Lower lobe of right lung (tissue), 2 donors: ENCODE measurements at regions not wholly inside any gene's neighbourhood (a gene's known extent, or its start where the extent isn't known, plus 50 kb on each side); places are given as distances from the start of the nearest gene placed in this dataset.

Experiments
- ATAC-seq, 2 donors: fragments of 200-7000 bp; cut with Tn5 transposase; one replicate each; pipeline ENCODE4 v1.9.1; 2020 to 2022; ENCODE audit warnings: mild to moderate bottlenecking in 2 of 2, moderate library complexity in 2 of 2
- DNase-seq: peaks from one replicate; pipeline ENCODE4 v3.0.0-alpha.2; 2020
- H3K27ac ChIP-seq: fragments of 200-600 bp; one replicate; pipeline ENCODE4 v1.8.0; 2022
- H3K27me3 ChIP-seq: fragments of 200-600 bp; one replicate; pipeline ENCODE4 v1.8.0; 2022; ENCODE audit warnings: low read depth
- H3K36me3 ChIP-seq: fragments of 200-600 bp; one replicate; pipeline ENCODE4 v1.8.0; 2022; ENCODE audit warnings: mild to moderate bottlenecking
- H3K4me1 ChIP-seq: fragments of 200-600 bp; one replicate; pipeline ENCODE4 v1.8.0; 2022
- H3K4me3 ChIP-seq: fragments of 200-600 bp; one replicate; pipeline ENCODE4 v1.8.0; 2022; ENCODE audit warnings: mild to moderate bottlenecking
- H3K9me3 ChIP-seq: fragments of 200-600 bp; one replicate; pipeline ENCODE4 v1.8.0; 2022
- intact Hi-C: fragments of 100-400 bp; cut with DNase I; formaldehyde crosslinking; loops from one replicate; pipeline ENCODE4 v1.11.0; 2022
- TF ChIP-seq, protein P1 (sequence below): fragments of 200-600 bp; IDR thresholded peaks from one replicate; pipeline ENCODE4 v1.8.0; 2022; ENCODE audit warnings: antibody characterized with exemption, mild to moderate bottlenecking
- donor health status: DM: no; HTN: yes; CAD: no; lungs with severe emphysema.

DNA sequence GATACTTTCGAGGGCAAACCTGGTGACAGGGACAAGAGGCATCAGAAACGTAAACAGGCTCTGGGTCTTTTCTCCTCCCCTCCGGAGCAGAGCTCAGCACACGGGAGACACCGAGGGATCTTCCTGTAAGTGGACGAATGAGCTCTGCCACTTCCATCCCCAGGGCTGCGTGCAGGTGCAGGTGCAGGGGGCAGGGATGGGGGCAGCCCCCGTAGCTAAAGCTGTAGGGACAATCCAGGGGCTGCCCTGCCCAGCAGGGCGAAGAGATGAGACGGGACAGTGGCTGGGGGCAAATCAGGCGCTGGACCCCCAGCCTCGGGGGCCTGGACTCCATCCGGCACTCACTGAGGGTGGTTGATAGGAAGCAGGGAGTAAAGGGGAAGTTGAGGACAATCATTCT is 505.4 kb downstream of the BRD1 start:
- Histone ChIP-seq H3K4me1 (no peaks in the 10 kb centered on the region), H3K27ac (no peak overlapping the region), H3K9me3 (no peaks in the 10 kb centered on the region), H3K36me3 (no peaks in the 10 kb centered on the region), H3K4me3 (no peak overlapping the region), H3K27me3 (peaks cover 34% of the 10 kb centered on the region)
- peak; percentile 16 for DNase-seq
- peak in 1 of 2 donors; percentile 27 for ATAC-seq
- TF ChIP-seq, protein P1, sequence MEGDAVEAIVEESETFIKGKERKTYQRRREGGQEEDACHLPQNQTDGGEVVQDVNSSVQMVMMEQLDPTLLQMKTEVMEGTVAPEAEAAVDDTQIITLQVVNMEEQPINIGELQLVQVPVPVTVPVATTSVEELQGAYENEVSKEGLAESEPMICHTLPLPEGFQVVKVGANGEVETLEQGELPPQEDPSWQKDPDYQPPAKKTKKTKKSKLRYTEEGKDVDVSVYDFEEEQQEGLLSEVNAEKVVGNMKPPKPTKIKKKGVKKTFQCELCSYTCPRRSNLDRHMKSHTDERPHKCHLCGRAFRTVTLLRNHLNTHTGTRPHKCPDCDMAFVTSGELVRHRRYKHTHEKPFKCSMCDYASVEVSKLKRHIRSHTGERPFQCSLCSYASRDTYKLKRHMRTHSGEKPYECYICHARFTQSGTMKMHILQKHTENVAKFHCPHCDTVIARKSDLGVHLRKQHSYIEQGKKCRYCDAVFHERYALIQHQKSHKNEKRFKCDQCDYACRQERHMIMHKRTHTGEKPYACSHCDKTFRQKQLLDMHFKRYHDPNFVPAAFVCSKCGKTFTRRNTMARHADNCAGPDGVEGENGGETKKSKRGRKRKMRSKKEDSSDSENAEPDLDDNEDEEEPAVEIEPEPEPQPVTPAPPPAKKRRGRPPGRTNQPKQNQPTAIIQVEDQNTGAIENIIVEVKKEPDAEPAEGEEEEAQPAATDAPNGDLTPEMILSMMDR: no peak
- intact Hi-C loops: no loop called here

DNA sequence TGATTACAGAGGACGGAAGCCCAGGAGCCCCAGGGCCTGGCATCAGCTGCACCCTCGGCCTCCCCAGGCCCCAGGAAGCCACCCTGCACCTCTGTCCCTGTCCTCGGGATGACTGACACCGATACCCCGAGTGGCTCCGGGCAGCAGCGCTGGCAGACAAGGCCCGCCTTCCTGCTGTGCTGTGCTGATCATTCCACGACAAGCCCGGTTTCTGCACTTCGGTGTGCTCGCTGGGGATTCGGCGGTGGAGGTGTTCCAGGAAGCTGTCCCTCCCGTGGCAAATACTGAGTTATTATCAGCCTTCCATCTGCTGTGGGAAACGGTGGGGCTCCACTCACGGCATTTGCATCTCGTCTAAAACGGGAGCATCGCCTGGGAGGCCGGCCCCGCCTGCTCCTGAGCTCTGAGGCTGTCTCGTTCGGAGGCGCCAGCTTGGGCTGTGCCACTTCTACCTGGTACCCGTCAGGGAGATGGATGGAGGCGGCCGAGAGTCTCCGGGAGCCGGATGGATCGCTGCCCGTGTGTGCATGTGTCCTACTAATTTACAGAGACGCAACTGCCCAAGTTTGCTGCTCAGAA is 506.1 kb downstream of the BRD1 start:
- TF ChIP-seq, protein P1: no peak
- Histone ChIP-seq H3K9me3 (no peaks in the 10 kb centered on the region), H3K4me1 (no peaks in the 10 kb centered on the region), H3K36me3 (no peaks in the 10 kb centered on the region), H3K27ac (no peak overlapping the region), H3K4me3 (no peak overlapping the region), H3K27me3 (peaks cover 34% of the 10 kb centered on the region)
- DNase-seq (peak; percentile 37), ATAC-seq (no peak)
- intact Hi-C loops: no loop called here

DNA sequence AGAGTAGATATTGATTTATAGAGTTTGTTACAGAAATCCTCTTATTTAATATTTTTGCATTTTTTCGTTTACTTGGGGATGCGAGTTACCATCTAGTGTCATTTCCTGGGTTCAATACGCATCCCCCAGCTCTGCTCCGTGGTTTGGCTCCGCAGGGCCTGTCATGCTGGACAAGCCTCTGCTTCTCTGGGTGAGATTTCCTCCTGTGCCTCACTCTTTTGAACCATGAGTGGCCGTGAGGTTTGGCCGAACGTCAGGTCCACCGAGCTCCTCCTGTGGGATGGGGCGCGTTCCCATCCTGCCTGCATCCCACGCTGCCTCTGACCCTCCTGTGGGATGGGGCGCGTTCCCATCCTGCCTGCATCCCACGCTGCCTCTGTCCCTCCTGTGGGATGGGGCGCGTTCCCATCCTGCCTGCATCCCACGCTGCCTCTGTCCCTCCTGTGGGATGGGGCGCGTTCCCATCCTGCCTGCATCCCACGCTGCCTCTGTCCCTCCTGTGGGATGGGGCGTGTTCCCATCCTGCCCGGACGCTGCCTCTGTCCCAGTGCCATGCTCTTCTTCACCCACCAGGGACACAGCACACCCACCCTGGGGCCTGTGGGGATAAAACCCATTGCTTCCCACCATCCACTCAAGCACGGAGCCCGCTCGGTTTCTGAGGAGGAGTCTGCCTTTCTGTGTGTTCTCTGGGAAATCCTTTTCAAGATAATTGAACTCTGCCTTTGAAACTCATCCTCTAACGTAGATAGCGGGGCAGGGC is 506.8 kb downstream of the BRD1 start:
- TF ChIP-seq, protein P1: no peak

DNA sequence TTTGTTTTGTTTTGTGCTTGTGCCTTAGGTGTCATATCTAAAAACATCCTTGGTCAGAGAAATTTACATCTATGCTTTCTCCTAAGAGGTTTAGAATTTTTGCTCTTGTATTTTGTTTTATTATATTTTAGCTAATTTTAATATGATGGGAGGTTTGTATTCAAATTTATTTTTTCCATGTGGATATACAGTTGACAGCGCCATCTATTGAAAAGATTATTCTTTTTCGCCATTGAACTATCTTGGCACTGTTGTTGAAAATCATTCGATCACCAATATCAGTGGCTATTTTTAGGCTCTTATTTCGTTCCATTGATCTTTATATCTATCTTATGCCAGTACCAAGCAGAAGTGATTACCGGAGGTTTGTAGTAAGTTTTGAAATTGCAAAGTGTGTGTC is 510.3 kb downstream of the BRD1 start:
- ATAC-seq (no peak), DNase-seq (no peak)
- H3K27ac ChIP-seq: no peak overlapping the region
- H3K27me3 ChIP-seq: peaks cover 14% of the 10 kb centered on the region
- no peaks in the 10 kb centered on the region for H3K4me1 ChIP-seq
- H3K9me3 ChIP-seq: no peaks in the 10 kb centered on the region
- TF ChIP-seq, protein P1: no peak
- intact Hi-C loops: no loop called here
- no peak overlapping the region for H3K4me3 ChIP-seq
- no peaks in the 10 kb centered on the region for H3K36me3 ChIP-seq

More for the DNA sequence above, 506.8 kb downstream of the BRD1 start:
- peaks cover 34% of the 10 kb centered on the region for H3K27me3 ChIP-seq
- no peak overlapping the region for H3K4me3 ChIP-seq
- H3K9me3 ChIP-seq: no peaks in the 10 kb centered on the region
- intact Hi-C loops: no loop called here
- no peaks in the 10 kb centered on the region for H3K36me3 ChIP-seq
- DNase-seq (peak; percentile 14), ATAC-seq (no peak)
- H3K4me1 ChIP-seq: no peaks in the 10 kb centered on the region
- H3K27ac ChIP-seq: no peak overlapping the region

DNA sequence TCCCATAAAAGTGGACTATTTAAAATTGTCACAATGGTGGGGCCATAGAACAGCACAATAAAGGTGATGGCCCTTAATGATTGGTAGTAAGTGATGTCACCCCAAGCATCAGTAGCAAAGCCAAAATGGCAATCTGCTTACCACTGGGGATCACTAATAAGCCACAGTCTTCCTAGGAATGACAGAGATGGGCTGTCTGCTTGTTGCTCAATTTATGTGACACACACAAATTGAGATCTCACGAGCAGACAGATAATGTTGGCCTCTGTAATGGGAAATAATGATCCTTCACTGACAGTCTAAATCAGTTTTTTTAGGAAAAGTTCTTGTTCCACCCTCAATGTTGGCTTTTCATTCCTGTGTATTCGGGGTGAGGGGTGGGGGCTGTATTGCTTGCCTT is 515.1 kb downstream of the BRD1 start:
- DNase-seq (no peak), ATAC-seq (no peak)
- H3K4me3 ChIP-seq: no peak overlapping the region
- intact Hi-C loops: no loop called here
- H3K4me1 ChIP-seq: no peaks in the 10 kb centered on the region
- H3K27ac ChIP-seq: no peak overlapping the region
- TF ChIP-seq, protein P1: no peak
- H3K27me3 ChIP-seq: peaks cover 7% of the 10 kb centered on the region
- no peaks in the 10 kb centered on the region for H3K36me3 ChIP-seq
- no peaks in the 10 kb centered on the region for H3K9me3 ChIP-seq
